GM03348 (cell line): ENCODE measurements at regions not wholly inside any gene's neighbourhood (a gene's known extent, or its start where the extent isn't known, plus 50 kb on each side); places are given as distances from the start of the nearest gene placed in this dataset.
"Not testable (repeated sequence)": the region's sequence is repeated elsewhere in the genome, so short reads cannot be mapped to it uniquely, and the experiment has no call there.

ENCODE experiments used
- DNase-seq: peaks from one replicate; pipeline ENCODE4 v3.0.0; 2012; ENCODE audit warnings: low spot score

DNA sequence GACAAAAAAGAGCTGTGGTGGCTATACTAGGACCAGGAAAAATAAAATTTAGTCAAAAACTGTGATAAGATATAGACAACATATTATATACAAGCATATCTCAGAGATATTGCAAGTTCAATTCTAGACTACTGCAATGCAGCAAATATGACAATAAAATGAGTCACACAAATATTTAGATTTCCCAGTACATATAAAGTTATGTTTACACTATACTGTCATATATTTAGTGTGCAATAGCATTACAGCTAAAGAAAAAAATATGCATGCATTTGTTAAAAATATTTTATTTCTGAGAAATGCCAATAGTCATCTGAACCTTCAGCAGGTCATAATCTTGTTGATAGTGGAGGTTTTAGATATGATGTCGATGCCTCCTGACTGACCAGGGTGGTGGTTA is 72.1 kb downstream of the AKR1C4 start:
- DNase-seq: no peak

DNA sequence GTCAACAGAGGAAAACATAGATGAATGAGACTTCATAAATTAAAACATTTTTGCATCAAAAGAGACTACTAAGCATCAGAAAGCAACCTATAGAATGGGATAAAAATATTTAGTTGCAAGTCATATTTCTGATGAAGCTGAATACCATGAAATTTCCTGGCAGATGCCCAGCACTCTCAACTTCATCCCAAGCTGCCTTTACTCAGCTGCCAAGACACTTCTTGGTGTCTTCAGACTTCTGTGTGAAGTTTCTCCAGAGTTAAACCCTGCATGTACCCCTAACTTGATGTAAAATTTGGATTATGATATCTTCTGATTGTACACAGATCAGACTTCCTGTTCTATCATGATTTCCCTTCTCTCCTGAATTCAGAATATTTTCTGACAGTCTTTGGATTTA is 73.2 kb downstream of the AKR1C4 start:
- DNase-seq: no peak

DNA sequence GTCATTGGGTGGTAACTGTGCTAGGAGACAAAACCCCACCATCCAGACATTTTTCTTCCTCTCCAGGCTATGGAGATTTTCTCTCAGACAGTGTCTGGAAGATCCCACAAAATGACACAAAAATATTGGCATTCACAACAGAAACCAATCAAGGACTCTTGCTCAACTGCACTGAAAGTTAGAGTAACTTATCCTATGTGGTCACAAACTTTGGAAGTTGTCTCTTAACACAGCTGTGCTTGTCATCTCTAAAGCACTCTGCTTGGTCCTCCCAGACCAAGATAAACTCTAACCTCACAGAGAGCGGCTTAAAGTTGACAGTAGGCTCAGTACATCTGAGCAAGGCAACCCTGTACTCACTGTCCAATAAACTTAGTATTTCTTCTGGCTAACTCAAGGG is 74.9 kb downstream of the AKR1C4 start:
- no peak for DNase-seq

DNA sequence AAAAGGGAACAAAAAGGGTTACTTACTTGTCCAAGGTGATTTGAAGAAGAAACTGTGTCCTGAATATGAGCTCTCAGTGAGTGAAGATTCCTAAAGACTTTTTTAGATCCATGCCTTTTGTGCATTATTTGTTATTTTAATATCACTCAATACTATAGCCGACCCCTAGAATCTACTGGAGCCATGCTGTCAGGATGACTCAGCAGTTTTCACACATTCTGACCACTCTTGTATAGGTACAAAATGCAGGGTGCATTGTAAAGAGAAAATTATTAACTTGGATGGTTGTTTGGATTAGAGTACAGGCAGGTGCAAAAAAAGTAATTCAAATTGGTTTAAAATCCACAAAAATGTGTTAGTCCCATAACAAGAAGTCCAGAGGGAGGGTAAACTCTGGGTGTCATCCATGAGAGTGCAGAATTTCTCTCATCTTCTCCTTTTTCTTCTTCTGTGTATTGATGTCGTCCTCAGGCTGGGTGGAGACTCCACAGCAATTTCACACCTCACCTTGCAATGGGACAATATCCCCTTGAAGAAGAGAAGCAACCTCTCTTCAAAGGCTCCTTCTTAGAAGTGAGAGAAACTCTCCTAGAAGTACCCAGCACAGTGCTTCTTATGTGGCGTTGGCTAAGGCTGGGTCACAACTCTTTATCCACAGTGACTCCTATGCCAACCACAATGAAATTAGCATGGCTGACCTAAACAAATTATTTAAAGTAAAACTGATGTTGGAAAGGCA is 75.6 kb downstream of the AKR1C4 start:
- DNase-seq: no peak

DNA sequence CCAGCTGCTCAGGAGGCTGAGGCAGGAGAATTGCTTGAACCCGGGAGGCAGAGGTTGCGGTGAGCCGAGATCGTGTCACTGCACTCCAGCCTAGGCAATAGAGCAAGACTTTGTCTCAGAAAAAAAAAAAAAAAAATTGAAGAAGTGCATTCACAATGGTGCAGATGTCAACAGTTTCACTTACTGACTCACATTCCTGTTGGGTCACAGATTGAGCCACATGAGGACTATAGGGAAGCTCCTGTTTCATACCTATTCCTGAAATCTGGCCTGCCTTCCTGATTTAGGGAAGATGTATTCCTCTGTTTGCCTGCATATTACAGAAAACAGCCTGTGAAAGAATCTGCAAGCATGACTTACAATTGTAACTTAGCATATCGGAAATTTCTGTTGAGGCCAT is 78.2 kb downstream of the AKR1C4 start:
- no peak for DNase-seq

DNA sequence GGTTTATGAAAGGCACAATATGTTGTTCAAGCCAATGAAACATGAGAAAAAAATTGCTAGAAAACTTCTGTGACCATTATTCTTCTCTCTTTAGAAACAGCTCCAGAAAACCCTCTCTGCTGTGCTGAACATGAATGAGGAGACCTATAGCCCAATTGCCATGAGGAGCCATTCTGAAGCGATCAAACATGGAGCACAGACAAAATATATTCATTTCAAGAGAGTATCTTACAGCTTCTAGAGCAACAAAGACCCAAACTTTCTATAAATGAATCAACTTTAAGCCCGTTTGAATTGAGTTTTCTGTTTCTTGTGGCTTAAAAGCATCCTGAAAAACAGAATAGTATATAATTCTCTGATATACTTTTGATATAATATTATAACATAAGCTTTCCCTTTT is 83.4 kb upstream of the UCN3 start:
- DNase-seq: no peak

DNA sequence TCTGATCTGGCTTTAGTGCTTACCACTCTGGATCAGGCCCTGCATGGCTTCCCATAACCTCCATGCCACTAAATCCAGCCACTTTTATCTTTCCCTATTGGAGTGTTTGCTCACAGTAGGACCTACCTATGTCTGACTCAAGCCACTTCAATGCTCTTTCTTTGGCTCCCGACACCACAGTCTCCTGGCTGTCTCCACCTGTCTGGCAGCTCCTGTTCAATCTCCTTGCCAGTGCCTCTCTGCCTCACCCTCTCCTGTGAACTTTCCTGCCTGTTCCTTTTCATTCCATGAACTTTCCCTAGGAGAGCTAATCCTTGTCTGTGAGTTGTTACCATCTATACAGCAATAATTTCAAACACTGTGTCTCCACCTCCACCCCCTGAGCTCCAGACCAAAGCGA is 82.6 kb upstream of the UCN3 start:
- DNase-seq: no peak

DNA sequence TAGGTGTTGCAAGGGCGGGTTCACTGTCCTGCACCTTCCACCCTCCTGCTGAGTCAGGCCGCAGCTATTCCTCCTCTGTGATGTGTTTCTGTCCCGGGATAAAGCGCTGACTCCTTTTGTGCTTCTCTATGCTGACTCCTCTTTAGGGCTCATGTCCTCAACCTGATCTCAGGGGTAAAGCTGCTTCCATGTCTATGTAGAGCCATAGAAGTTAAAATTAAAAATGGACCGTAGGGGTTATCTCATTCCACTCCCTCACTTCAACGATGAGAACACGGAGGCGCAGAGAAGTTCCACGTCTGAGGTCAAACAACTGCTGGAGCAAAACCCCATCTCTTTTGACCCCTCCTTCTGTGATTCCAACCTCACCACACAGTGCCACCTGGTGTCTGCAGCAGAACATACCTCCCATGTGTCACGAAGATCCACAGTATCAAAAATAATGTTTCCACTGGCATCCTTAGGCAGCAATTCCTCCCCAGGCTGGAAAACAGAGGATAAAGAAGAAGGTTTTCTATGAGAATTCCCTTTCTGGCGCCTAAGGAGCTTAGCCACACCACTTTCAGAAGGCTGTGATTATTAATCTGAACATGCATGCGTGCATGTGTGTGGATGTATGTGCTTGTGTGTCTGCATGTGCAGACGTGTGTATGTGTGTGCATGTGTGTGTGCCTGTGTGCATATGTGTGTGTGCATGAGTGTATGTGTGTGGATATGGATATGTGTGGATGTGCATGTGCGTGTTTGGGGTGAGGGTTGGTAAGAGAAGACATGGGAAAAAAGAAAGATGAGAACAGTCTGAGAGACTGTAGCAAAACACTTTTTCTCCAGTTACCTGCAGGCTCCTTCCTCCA is 81.2 kb upstream of the UCN3 start:
- peak; percentile 59 for DNase-seq

DNA sequence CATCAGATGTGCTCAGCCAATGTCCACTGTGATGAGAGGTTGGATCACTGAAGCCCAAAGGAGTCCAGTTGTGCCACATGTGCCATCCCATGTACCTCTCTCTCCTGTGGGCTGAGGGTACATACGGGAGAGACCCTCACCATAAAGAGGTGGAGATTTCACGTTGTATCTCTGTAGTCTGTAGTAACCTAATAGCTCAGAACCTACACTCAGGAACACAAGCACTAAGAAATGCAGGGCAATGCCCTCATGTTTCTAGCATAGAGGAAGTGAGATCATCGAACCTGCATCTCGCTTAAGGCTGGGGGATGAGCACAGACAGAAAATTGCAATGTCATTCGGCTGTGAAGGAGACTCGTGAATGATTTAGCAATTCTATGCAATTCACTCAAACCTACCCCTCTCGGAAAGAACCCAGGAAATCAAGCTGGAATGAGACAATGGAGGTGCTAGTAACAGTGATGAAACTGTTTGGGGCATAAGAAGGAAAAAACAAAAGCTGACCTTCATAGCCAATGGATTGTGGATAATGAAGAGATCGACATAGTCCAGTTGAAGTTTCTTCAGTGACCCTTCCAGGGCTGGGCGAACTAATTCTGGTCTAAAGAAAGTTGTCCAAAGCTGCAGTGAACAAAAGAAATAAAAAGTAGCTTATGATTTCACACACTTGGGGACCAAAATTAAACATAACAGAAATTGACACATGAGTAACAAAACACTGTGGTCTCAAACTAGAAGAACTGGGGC is 80.3 kb upstream of the UCN3 start:
- peak; percentile 76 for DNase-seq

DNA sequence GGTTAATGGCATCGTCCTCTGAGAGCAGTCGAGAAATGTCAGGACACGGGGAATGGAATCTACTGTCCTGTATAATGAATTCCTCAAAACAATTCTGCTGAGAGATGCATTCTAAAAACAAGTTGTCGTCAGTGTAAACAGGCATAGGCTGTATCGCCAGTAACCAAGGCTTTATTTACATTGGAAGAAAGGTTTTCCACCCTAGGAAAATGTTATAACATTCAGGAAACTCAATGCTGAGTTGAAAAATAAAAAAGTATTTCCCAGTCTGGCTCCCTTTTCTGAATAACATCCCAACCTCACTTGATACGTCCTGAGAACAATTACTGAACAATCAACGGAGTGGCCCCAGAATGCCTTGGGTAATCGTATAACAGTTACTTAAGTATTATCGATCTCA is 79.6 kb upstream of the UCN3 start:
- DNase-seq: no peak

DNA sequence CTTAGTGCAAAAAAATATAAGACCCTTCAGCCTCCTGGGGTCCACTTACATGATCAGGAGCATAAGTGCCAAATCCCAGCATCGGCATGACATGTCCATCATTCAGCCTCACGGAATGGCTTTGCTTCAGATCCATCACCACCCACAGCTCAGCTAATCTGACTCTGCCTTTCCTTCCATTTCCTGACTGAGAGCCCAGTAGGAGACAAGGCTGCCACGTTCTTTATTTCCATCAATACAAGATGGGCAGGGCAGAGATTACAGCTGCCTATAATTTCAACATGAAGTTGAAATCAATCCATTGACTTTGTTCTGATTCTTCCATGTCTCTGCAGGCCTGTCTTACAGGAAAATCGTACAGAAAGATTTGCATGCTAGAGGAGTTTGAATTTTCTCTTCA is 76.4 kb upstream of the UCN3 start:
- no peak for DNase-seq

DNA sequence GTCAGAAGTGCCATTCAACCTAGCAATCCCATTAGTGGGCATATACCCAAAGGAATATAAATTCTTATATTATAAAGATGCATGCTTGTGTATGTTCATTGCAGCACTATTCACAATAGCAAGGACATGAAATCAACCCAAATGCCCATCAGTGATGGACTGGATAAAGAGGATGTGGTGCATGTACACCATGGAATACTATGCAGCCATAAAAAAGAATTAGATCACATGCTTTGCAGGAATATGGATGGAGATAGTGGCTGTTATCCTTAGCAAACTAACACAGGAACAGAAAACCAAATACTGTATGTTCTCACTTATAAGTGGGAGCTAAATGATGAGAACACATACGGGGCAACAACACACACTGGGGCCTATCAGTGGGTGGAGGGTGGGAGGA is 75.5 kb upstream of the UCN3 start:
- not testable (repeated sequence) for DNase-seq

DNA sequence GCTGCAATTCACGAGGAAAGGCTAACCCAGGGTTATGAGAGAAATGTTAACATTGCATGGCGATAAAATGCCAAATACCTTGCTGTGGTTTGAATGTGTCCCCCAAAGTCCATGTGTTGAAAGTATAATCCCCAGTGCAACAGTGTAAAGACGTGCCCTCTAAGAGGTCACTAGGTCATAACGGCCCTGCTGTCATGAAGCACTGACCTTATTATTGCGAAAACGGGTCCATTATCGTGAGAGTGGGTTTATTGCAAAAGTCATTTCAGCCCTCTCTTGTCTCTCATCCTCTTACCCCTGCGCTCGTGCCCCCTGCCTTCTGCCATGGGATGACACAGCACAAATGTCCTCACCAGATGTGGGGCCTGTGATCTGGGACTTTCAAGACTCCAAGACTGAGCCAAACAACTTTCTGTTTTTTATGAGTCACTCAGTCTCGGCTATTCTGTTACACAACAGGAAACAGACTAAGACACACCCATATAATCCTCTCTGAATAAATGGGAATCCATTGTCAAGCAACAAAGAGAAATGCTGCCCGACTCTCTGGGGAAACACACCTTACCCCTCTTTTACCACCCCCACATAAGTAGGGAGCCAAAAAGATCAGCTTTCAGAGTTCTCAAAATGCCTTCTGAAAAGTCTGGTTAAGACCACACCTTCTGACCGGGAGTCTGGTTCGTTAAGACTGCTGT is 73.1 kb upstream of the UCN3 start:
- peak; percentile 88 for DNase-seq

DNA sequence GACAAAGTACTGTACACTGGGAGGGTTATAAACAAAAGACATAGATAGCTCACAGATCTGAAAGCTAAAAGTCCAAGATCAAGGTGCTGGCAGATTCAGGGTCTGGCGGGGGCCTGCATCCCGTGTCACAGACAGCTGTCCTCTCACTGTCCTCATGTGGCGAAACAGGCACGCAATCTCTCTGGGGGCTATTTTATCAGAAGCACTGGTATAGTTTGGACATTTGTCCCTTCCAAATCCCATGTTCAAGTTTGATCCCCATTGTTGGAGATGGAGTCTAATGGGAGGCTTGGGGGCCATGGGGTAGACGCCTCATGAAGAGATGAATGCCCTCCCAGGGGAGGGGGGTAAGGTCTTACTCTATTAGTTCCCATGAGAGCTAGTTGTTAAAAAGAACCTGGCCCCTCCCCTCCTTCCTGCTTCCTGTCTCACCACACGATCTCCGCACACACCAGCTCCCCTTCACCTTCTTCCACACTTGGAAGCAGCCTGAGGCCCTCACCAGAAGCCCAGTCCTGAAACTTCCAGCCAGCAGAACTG is 72.5 kb upstream of the UCN3 start:
- no peak for DNase-seq

DNA sequence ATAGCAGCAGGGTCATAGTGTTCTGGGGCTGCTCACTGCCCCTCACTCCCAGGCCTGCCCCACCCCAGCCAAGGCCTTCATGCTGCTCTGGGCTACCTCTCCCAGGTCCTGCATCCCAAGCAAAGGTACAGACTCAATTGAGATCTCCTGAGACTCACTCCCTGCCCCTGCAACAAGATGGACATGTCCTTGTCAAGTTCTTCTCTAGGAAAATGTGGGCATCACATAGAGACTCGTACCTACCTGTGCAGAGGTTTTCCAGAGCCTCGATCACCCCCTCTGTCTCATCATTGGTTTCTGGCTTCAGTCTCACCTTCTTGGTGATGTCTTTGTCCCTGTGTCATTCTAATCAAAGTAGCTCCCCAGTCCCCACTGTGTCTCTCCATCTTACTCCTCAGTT is 71.8 kb upstream of the UCN3 start:
- DNase-seq: not testable (repeated sequence)

DNA sequence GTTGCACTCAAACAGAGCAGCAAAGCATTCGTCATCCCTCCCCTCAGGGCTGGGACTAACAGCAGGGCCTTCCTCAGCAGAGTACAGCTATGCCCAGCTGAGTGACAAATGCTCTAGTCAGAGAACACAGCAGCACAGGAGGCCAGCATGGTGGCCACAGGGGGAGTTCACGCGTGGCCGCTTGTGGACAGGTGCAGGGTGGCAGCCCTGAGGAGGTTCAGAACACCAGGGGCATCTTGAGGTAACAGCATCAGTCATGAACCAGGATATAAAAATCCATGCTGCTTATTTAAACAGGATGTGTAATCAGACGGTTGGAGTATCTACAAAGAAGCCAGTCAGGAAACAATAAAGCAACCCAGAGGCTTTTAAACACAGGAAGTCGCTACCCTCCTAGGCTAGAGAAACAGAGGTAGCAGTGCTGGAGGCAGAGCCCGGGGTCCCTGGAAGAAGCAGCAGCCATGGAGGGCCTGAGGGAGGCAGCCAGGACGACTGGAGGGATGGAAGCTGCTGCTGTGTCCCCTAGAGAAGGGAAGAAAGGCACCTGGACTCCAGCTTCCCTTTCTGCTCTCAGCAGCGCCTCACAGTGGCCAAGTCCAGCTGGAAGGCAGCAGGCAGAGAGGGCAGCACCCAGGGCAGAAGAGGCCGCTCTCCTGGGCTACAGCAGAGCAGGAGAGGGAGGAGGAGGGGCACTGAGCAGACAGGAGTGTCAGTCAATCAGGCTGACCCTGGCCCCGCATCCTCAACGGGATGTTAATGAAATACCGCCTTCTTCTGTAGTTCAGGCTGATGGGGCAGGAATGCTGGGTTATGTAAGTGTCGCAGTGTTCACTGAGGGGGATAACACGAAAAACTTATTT is 70.8 kb upstream of the UCN3 start:
- DNase-seq: peak; percentile 69

DNA sequence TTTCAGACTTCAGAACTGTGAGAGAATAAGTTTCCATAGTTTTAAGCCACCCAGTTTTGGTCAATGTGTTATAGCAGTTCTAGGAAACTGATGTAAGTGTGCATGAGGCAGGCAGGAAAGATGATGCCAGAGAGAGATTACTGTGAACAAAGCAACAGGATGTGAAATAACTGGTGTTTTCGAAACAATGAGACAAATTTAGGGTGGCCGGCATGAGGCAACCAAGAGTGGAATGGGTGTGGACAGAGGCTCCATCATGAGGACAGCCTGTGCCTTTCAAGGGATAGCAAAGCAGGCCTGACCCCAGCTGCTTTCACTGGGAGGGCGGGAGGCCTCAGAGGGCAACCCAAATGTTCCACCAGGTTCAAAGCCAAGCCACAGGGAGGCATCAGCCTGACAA is 67.3 kb upstream of the UCN3 start:
- DNase-seq: peak; percentile 33

DNA sequence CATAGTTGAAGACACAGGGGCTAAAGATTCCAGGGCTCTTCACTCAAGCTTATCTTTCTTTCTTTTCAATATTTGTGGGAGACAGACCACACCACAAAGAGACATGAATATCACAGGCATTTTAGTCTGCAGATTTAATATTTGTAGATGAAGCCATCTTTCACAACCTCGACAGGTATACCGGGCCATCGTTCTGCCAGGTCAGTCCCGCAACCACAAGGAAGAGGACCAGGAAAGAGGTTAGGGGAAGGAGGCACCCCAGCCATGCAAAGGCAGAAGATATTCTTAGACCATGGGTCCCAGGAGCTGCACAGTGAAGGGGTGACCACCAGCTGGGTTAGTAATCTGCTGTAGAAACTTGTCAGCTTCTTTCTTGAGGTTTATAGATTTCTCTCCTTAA is 66.8 kb upstream of the UCN3 start:
- DNase-seq: no peak

DNA sequence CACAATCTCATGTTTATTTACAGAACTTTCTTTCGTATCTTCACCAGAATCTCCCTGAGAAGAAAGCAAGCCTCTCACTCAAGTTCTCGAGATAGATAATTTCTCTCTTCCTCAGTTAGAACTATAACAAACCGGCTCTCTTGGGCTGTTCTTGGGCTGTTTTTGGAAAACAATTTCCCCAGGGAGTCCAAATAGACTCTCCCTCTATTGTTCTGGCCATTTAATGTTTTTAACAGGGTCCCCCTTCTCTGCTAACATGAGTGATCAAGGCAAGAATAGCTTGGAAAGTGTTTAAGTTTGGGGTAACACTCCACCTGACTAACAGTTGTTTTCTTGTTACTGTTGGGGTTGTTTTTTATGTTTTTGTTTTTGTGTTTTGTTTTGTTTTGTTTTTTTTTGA is 64.8 kb upstream of the UCN3 start:
- no peak for DNase-seq

DNA sequence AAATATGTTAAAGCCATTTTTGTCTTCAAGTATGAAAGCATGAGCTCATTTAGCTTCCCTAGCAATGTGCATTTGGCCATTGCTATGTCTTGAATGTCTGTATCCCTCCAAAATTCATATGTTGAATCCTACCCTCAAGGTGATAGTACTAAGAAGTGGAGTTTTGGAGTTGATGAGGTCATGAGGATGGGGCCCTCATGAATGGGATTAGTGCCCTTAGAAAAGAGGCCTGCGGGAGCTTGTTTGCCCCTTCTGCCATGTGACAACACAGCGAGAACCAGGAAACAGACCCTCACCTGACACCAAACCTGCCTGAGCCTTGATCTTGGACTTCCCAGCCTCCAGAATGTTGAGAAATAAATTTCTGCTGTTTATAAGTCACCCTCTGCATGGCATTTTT is 61.3 kb upstream of the UCN3 start:
- no peak for DNase-seq

DNA sequence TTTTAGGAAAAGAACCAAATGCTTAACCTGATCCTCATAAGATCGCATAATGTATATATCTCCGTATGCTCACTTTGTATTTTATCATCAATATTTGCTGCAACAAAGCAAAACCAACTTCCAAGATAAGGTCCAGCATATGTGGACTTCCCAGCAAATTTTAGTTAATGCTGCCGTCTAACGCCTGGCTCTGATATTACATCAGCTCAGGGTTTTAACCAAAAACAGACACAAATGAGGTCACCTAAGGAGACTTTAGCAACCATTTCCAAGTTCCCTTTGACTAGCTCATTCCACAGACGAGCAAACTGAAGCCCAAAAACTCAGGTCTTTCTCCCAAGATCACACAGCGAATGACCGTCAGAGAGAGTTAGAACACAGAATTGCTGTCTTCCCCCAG is 59.4 kb upstream of the UCN3 start:
- peak; percentile 82 for DNase-seq
